Esophagus (tissue), 2 donors: ENCODE measurements at regions not wholly inside any gene's neighbourhood (a gene's known extent, or its start where the extent isn't known, plus 50 kb on each side); places are given as distances from the start of the nearest gene placed in this dataset.

Experiments used
- H3K27ac ChIP-seq, 2 donors: one replicate each; pipeline ENCODE4 v1.5.1; 2013; ENCODE audit warnings: low read depth in 2 of 2, mild to moderate bottlenecking in 2 of 2, inconsistent platforms in 1 of 2, low read length in 1 of 2, moderate library complexity in 1 of 2
- H3K27me3 ChIP-seq, 2 donors: one replicate each; pipeline ENCODE4 v1.6.1; 2013; ENCODE audit warnings: low read length in 2 of 2, control low read depth in 1 of 2, mild to moderate bottlenecking in 1 of 2; ENCODE audit not compliant: insufficient read depth in 2 of 2, control insufficient read depth in 1 of 2
- H3K36me3 ChIP-seq, 2 donors: one replicate each; pipeline ENCODE4 v1.6.1; 2013; ENCODE audit warnings: low read length in 1 of 2; ENCODE audit not compliant: control insufficient read depth in 2 of 2, insufficient read depth in 2 of 2
- H3K4me1 ChIP-seq, 2 donors: one replicate each; pipeline ENCODE4 v1.6.1; 2013; ENCODE audit warnings: low read length in 1 of 2; ENCODE audit not compliant: control insufficient read depth in 2 of 2, insufficient read depth in 2 of 2
- H3K4me3 ChIP-seq, 2 donors: one replicate each; pipeline ENCODE4 v1.5.1; 2013; ENCODE audit warnings: low read length in 2 of 2, mild to moderate bottlenecking in 2 of 2, low read depth in 1 of 2, moderate library complexity in 1 of 2
- H3K9me3 ChIP-seq, 2 donors: one replicate each; pipeline ENCODE4 v1.6.1; 2013; ENCODE audit warnings: mild to moderate bottlenecking in 2 of 2, low read depth in 1 of 2, low read length in 1 of 2, moderate library complexity in 1 of 2; ENCODE audit not compliant: control insufficient read depth in 2 of 2, insufficient read depth in 1 of 2
- WGBS, 2 donors: extraction: QIAGEN DNeasy Blood & Tissue Kit; methylation state at CpG; one replicate each; pipeline ENCODE4 v1.1.7; 2013; 5-methylcytosine and 5-hydroxymethylcytosine counted together
- donor health status: healthy with polysubstance abuse.
- donor health status: Bipolar disorder and iron deficiency.

DNA sequence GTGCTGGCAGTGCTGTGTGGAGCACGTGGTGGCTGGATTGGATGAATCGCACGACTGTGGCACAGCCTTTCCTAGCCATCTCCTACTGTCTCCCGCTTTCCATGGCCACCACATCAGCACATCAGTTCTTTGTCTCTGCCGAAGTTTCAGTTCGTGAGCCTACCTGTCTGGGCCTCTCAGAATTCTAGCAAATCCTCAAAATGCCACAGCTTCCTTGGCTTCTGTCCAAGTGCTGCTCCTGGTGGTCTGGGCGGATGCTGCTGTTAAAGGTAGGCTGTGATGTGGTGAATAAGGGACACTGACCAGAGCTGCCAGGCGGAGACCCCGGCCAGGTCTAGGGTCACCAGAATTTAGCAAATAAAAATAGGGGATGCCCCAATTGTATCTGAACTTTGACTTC is 237.4 kb downstream of the LPIN1 start:
- no peaks in the 10 kb centered on the region for H3K36me3 ChIP-seq
- WGBS, 2 donors: 89 to 91% methylated on average over 9 of the region's 9 CpGs
- no peaks in the 10 kb centered on the region for H3K27me3 ChIP-seq
- no peak overlapping the region for H3K4me3 ChIP-seq
- no peaks in the 10 kb centered on the region for H3K9me3 ChIP-seq
- no peak overlapping the region for H3K27ac ChIP-seq
- no peaks in the 10 kb centered on the region for H3K4me1 ChIP-seq

DNA sequence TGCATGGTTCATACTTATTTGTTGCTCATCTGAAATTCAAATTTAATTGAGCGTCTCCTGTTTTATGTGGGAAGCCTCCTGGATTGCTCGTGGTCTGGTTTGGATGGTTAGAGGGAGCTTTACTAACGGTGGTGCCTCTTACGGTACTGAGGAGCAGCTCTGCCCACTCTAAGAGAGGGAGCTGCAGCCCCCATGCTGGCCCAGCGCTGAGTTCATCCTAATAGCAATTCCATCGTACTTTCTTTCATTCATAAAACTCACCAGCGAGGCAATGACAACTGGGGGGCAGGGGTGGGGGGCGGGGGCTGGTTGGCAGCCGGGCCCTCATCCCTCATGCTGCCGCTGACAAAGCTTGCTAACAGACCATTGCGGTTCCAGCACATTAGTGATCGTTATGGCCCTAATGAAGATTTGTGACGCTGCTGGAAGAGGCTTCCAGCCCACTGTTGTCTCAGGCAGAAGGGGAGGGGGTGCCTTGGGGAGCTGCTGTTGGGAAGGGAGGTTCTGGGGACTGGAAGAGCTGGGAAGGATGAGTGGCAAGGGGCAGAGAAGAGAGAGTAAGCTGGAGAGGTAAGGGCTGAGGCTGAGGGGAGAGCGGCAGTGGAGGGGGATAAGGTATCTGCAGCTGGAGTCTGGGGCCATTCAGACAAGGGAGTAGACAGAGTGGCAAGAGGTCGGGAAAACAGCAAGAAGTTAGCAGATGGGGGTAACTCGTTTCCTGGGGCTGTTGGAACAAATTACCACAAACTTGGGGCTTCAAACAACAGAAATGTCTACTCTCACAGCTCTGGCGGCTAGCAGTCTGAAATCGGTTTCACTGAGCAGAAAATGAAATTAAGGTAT is 238.1 kb downstream of the LPIN1 start:
- Histone ChIP-seq H3K4me3 (no peak overlapping the region), H3K27me3 (no peaks in the 10 kb centered on the region), H3K27ac (no peak overlapping the region), H3K9me3 (no peaks in the 10 kb centered on the region), H3K4me1 (no peaks in the 10 kb centered on the region), H3K36me3 (no peaks in the 10 kb centered on the region)
- 84 to 88% methylated on average over 18 of the region's 18 CpGs for WGBS, 2 donors

DNA sequence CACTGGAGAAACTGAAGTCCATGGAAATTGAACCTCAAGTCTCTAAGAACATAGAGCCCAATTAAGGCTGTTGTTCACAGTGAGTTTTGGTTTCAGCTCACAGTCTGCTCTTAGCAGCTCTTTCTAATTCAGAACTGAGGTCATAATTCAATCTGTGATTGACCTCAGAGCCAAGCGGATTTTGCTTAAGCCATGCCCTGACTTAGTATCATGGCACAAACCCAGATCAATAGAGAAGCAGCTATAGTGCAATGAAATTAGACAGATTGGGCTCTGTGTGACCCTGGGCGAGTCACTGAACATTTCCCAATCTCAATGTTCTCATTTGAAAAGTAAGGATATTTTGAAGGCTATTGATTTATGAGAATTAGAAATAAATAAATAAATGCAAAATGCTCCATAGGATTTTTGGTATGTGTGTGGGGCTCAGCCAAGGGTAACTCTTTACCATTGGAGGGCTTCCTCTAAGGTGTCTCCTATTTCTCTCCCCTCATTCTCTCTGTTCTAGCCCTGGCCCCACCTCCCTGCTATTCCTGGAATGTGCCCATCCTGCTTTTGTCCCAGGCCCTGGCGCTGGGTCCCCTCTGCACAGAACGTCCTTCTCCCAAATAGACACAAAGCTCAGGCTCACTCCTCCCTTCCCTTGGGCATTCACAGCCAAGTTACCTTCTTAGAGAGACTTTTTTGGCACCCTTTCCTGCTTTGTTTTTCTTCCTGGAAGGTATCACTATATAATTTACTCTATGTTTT is 239.6 kb downstream of the LPIN1 start:
- no peak overlapping the region for H3K4me3 ChIP-seq
- H3K4me1 ChIP-seq: no peaks in the 10 kb centered on the region
- no peak overlapping the region for H3K27ac ChIP-seq
- H3K27me3 ChIP-seq: no peaks in the 10 kb centered on the region
- 62 to 69% methylated on average over 4 of the region's 4 CpGs for WGBS, 2 donors
- H3K9me3 ChIP-seq: no peaks in the 10 kb centered on the region
- no peaks in the 10 kb centered on the region for H3K36me3 ChIP-seq

DNA sequence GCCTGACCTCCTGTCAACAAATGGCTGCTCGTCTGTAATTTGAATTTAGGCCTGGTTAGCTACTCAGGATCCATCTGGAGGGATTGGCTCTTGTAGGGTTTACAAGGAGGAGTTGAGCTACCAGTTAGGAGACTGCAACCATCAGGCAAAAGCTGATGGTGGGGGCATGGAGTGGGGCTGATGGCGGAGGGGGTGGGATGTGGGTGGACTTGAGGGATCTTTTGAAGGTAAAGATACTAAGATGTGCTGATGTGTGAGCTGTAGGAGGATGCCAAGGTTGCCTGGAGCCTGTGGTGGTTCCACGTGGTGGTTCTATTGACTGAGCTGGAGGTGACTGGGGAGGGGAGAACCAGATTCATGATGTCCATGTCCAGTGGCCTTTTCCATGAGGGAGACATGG is 240.7 kb downstream of the LPIN1 start:
- no peak overlapping the region for H3K27ac ChIP-seq
- no peaks in the 10 kb centered on the region for H3K4me1 ChIP-seq
- H3K36me3 ChIP-seq: no peaks in the 10 kb centered on the region
- no peaks in the 10 kb centered on the region for H3K27me3 ChIP-seq
- 75 to 88% methylated on average over 3 of the region's 3 CpGs for WGBS, 2 donors
- H3K4me3 ChIP-seq: no peak overlapping the region
- H3K9me3 ChIP-seq: no peaks in the 10 kb centered on the region

DNA sequence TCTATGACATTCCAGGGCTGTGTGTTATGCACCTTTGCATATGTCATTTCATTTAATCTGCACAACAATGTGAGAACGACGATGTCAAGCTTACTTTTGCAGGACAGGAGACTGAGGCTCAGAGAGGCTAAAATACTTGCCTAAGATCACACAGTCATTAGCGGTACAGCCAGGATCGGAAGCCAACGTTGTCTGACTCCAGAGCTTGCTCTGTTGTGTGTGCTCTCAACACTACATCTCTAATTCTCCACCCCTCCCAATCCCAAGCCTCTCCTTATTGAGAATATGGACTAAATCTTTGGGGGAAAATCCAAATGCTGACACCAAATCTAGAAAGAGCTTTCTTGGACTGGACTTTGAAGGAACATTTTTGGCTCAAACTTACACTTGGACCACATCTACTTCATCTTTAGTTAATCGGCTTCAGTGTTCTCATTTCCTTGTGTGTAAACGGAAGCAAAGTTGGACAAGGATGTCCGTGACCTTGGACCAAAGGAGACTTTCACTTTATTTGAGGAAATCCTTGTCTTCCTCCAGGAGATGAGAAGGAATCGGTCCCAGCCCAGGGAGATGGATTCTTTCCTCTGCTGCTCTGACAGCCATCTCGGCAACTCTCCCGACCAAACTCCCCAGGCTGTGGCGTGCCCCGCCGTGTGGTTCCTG is 242.4 kb downstream of the LPIN1 start:
- WGBS, 2 donors: 80% methylated on average over 14 of the region's 14 CpGs
- H3K9me3 ChIP-seq: no peaks in the 10 kb centered on the region
- no peaks in the 10 kb centered on the region for H3K36me3 ChIP-seq
- H3K4me3 ChIP-seq: no peak overlapping the region
- no peaks in the 10 kb centered on the region for H3K4me1 ChIP-seq
- H3K27me3 ChIP-seq: no peaks in the 10 kb centered on the region
- H3K27ac ChIP-seq: no peak overlapping the region

DNA sequence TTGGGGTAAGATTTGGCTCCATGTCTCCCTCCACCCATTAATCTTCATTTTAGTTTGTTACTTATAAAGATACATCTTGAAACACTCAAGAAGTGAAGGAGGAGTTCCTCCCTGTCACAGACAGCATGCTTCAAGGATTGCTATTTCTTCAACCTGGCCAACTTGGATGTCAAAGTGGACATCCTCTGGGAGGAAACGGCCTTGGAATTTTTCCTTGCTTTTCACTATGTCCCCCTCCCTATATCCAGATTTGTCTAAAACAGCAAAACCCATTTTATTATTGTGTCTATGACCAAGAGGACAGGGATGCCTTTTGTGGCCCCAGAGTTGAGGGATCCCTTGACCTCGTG is 242.9 kb downstream of the LPIN1 start:
- H3K4me1 ChIP-seq: no peaks in the 10 kb centered on the region
- H3K4me3 ChIP-seq: no peak overlapping the region
- H3K9me3 ChIP-seq: no peaks in the 10 kb centered on the region
- 82 to 86% methylated on average over 2 of the region's 2 CpGs for WGBS, 2 donors
- no peak overlapping the region for H3K27ac ChIP-seq
- H3K27me3 ChIP-seq: no peaks in the 10 kb centered on the region
- H3K36me3 ChIP-seq: no peaks in the 10 kb centered on the region

DNA sequence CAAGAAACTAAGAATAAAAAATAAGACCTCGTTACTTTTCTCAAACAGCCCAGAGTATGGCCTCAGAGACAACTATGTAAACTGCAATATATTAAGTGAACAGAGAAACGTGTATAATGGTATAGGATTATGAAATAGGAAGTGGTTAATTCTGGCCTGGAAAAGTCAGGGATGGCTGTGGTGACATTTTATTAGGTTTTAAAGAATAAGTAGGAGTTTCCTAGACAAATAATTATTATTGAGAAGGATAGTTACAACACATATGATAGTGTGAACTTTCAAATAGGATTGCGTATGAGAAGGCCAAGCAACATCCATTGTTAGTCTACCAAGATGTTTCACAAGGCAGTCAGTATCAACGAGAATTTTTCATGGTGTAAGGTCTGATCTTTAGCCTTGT is 244.1 kb downstream of the LPIN1 start:
- H3K36me3 ChIP-seq: no peaks in the 10 kb centered on the region
- H3K4me3 ChIP-seq: no peak overlapping the region
- H3K9me3 ChIP-seq: no peaks in the 10 kb centered on the region
- 88% methylated on average over 4 of the region's 4 CpGs for WGBS, 2 donors
- no peaks in the 10 kb centered on the region for H3K4me1 ChIP-seq
- no peaks in the 10 kb centered on the region for H3K27me3 ChIP-seq
- H3K27ac ChIP-seq: no peak overlapping the region

DNA sequence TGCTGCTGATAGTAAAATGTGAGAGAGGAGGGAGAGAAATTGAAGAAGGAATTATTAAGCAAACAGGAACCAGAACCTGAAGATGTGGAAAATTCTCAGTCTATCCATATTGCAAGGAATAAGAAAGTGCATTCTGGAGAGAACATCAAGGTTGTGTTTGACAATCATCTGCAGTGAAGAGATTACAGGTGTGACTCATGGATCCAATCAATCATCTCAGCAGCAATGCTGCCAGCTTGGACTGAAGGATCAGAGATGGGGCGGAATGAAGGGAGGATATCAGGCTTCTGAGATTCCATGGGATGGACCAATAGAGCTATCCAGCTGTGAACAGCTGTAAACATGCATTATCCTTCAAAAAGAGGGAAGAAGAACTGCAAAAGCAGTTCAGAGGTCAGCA is 247.3 kb downstream of the LPIN1 start:
- no peaks in the 10 kb centered on the region for H3K9me3 ChIP-seq
- no peaks in the 10 kb centered on the region for H3K4me1 ChIP-seq
- no peaks in the 10 kb centered on the region for H3K36me3 ChIP-seq
- H3K27ac ChIP-seq: no peak overlapping the region
- 52 to 63% methylated on average over 1 of the region's 1 CpG for WGBS, 2 donors
- H3K4me3 ChIP-seq: no peak overlapping the region
- H3K27me3 ChIP-seq: no peaks in the 10 kb centered on the region

DNA sequence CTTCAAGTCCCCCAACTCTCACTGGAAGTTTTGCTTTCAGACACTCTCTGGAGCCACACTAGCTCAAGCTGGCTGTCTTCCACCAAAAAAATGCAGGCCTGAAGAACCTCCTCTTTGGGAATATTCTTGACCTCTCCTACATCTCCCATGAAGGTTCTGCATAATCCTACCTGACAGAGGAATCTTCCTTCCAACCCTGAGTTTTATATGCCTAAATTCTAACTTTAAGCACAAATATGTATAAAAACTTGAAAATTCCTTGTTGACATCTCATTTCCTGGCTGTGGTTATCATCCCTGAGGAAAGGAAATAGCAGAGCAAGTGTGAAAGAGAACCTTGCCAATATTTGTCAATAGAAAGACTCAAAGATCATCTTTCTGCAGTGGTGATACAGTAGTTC is 249.0 kb downstream of the LPIN1 start:
- H3K4me1 ChIP-seq: no peaks in the 10 kb centered on the region
- H3K9me3 ChIP-seq: no peaks in the 10 kb centered on the region
- H3K4me3 ChIP-seq: no peak overlapping the region
- no peaks in the 10 kb centered on the region for H3K27me3 ChIP-seq
- H3K36me3 ChIP-seq: no peaks in the 10 kb centered on the region
- no peak overlapping the region for H3K27ac ChIP-seq
